Inflammatory macrophage (primary cell): ENCODE measurements at regions not wholly inside any gene's neighbourhood (a gene's known extent, or its start where the extent isn't known, plus 50 kb on each side); places are given as distances from the start of the nearest gene placed in this dataset.
"Not testable (repeated sequence)": the region's sequence is repeated elsewhere in the genome, so short reads cannot be mapped to it uniquely, and the experiment has no call there.

Source experiments
- DNase-seq, 2 donors: peaks; one replicate each; pipeline ENCODE4 v3.0.0-alpha.2; 2020 to 2022

- DNase-seq: no peak
Measured at GRCh38 chr3:104066658-104067057, 1300.1 kb upstream of the ALCAM start.

DNA sequence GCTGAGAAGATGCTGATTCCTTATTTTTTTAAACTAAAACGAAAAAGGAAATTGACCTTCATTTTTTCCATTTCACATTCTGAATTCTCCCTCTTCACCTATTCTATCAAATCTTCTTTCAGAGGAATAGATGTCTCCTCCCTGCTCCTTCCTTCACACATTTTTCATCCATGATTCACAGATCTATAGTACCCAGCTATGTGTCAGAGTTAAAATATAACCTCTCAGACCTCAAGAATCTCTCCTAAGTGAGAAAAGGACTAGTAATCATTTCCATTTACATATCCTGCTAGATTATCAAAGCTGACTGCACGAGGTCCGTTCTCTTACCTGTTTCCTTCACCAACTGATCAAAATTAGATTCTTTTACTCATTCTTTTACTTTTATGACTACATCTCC, 1297.6 kb upstream of the ALCAM start:
- no peak for DNase-seq

DNA sequence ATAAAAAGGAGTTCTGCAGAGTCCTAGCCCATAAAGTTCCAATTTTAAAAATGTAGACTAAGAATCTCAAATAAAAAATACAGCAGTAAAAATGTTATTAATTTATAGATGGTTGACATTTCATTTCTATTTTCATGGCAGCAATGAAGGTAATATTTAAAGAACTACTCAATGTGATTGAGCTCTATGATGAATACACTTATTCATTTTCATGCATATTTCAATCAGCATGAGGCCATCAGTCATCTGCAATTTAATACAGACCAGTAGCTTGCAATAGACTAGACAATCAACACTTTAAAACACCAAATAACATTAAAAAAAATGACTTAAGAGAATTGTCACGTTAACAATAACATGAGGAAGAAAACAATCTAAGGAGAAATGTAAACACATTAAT, 1295.8 kb upstream of the ALCAM start:
- DNase-seq: no peak

GRCh38 chr3:104080088-104080626, 1286.6 kb upstream of the ALCAM start:
- DNase-seq: no peak

GRCh38 chr3:104088738-104089137, 1278.0 kb upstream of the ALCAM start:
- DNase-seq: no peak

GRCh38 chr3:104089987-104090386, 1276.7 kb upstream of the ALCAM start:
- not testable (repeated sequence) for DNase-seq

DNA sequence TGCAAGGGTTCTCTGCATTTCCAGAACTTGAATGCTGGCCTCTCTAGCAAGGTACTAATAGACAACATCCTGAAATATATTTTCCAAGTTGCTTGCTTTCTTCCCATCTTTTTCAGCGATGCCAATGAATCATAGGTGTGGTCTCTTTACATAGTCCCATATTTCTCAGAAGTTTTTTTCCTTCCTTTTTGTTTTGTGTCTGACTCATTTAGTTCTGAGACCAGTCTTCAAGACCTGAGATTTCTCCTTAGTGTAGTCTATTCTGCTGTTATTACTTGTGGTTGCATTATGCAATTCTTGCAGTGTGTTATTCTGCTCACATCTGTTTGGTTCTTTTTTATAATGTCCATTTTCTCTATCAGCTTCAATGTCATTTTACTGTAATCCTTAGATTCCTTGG, 1265.0 kb upstream of the ALCAM start:
- no peak for DNase-seq

- peak; percentile 31 to 32 for DNase-seq
Measured at GRCh38 chr3:104102386-104102785, 1264.3 kb upstream of the ALCAM start.

DNA sequence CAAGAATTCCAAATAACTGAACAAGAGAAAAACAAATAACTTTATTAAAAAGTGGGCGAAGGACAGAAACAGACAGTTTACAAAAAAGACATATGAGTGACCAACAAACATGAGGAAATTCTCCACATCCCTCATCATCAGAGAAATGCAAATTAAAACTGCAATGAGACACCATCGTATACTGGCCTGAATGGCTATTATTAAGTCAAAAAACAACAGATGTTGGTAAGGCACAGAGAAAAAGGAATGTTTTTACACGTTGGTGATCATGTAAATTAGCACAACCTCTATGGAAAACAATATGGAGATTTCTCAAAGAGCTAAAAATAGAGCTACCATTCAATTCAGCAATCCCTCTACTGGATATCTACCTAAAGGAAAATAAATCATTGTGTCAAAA, 1260.4 kb upstream of the ALCAM start:
- DNase-seq: no peak

DNA sequence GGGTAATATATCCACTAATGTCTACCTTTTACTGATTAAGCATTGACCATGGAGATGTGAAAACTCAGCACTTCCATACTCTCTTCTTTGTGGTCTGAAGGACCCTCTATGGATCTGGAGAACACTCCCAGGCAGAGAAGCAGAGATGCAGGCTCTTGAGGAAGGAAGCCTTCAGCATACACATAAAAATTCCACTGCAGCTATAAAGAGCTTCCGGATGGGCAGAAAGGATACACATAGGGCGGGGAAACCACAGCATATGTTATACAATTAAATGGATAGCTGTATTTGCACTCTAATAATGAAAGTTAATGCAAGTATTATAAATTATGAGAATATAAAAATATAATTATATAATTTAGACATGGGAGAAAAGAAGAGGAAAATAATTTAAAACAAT, 1258.2 kb upstream of the ALCAM start:
- no peak for DNase-seq

GRCh38 chr3:104126463-104126862, 1240.2 kb upstream of the ALCAM start:
- DNase-seq: no peak

DNA sequence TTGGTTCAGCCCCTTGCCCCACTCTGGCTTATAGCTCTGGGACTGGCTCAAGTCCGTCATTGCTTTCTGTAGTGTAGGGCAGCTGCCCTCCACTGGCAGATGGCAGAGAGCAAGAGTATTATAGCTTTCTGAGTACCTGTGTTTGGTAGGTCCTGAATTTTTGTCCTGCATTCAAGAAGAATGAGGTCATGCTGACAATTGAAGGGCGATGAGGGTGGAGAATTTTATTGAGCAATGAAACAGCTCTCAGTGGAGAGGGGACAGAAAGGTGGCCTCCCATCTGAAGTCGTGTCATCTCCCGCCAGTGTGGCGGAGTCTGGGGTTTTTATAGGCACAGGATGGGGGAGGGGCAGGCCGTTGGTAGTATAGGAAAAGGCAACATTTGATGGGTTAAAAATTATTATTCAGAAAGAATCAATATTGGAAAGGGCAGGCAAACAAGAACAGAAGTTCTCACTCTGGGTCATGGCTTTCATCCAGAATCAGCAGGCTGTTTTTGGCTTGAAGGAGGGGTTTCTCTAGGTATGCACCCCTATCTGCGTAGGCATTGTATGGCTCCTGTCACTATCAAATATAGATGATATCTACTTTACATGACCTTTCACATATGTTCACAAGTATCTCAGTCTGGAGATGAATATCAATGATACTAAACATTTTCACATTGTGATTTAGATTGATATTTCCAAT, 1239.7 kb upstream of the ALCAM start:
- DNase-seq: no peak

DNA sequence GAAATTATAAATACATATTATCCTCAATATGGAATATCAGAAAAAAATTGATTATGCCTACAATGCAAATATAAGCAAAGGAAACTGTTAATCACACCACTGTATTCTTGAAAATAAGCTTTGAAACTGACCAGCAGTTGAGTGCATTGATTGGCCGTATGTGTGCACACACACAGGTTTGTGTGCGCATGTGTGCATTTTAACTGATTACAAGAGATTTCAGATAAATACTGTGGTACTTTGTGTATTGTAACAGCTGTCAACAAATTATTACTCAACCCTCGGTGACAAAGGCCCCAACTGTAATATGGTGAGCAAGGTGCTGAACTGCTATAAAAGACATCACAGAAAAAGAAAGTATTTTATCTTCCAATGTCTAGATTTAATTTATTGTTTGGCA, 1238.9 kb upstream of the ALCAM start:
- DNase-seq: no peak

GRCh38 chr3:104132566-104133403, 1233.9 kb upstream of the ALCAM start:
- DNase-seq: no peak

GRCh38 chr3:104133630-104134029, 1233.1 kb upstream of the ALCAM start:
- no peak for DNase-seq

DNA sequence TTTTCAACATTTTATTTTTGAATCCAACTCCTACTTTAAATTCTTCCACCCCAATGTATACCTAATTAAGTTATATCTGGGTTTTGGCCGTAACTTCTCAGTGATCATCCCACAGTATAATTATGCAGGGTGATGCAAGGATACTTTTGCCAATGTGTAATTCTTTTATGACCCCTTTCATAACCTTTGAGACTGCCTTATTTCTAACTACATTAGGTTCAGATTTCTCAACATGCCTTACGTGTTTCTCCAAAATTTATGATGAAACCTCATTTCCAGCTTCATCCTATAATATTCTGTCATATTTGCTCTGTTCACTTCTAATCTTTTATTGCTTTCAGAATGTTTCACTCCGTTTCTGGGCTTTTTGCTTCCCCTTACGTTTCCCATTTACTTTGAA, 1229.6 kb upstream of the ALCAM start:
- no peak for DNase-seq

DNA sequence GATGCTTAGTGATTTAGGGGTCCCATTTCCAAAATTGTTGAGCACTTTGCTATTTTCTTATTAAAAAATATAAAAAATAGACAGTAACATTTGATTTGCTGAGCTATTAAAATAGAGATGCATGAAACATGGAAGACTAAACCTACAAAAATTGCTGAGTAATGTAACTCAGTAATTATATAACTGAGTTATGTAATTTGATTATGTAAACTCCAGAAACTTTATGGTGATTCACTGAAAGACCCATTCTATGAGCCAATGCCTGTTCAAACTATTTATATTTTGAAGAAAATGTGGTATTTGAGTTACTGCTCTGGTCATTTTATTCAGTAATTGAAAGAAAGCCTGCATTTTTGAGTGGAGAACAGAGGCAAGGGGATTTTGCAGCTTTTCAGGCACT, 1221.5 kb upstream of the ALCAM start:
- DNase-seq: no peak

GRCh38 chr3:104149154-104149553, 1217.6 kb upstream of the ALCAM start:
- DNase-seq: no peak

- DNase-seq: no peak
Measured at GRCh38 chr3:104150724-104151123, 1216.0 kb upstream of the ALCAM start.

DNA sequence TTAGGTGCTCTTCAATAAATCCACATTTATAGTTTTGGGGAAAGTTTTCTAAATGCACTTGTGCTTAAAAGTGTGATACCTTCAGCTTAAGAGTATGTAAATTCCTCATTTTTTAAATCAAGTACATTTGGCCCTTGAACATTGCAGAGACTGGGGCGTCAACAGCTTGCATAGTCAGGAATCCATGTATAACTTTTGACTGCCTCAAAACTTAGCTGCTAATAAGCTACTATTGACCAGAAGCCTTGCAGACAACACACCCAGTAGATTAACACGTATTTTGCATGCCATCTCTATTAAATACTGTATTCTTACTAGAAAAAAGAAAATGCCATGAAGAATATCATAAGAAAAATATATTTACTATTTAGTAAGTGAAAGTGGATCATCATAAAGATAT, 1211.8 kb upstream of the ALCAM start:
- no peak for DNase-seq

DNA sequence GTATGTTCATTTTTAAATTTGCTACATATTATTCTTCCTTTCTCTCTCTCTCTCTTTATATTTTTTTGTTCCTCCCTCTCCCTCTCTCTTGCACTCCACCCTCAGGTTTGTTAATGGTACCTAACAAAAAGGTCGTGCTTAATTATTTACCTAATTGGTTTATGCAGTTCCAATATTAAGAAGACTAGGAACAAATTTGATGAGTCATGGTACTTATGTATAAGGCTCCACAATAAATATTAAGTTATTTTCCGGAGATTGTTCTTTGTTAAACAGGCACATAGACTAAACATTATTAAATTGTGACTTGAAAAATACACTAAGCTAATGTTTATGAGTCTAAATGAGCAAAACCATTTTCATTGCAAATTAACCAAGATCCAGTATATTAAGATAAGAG, 1200.8 kb upstream of the ALCAM start:
- DNase-seq: no peak

GRCh38 chr3:104168386-104168785, 1198.3 kb upstream of the ALCAM start:
- no peak for DNase-seq

DNA sequence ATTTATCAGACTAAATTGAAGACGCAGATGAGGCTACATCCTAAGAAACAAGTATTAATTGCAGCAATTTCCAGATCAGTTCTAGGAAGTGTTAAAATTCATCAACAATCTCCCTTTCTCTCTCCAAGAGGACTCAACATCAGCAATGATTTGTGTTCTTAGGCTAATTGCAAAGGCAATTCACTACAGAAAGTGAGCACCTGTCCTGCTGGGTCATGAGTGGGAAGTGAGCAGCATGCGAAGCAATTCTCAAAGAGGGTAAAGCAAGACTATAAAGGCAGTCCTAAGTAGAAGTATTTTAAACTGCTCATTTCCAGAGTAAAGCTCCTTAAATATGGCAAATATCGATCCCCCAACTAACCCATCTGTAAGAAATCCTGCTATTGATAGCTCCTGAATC, 1191.0 kb upstream of the ALCAM start:
- DNase-seq: no peak

GRCh38 chr3:104176706-104177105, 1190.0 kb upstream of the ALCAM start:
- DNase-seq: no peak
